Stimulated activated CD8-positive, alpha-beta memory T cell treated with anti-CD3 and anti-CD28 coated beads, Interleukin-15, amount 100 ng/mL, for 1 hour (primary cell): ENCODE measurements at regions not wholly inside any gene's neighbourhood (a gene's known extent, or its start where the extent isn't known, plus 50 kb on each side); places are given as distances from the start of the nearest gene placed in this dataset.
"Not testable (repeated sequence)": the region's sequence is repeated elsewhere in the genome, so short reads cannot be mapped to it uniquely, and the experiment has no call there.

Experiments
- DNase-seq: peaks from one replicate; pipeline ENCODE4 v3.0.0-alpha.2; 2020; ENCODE audit warnings: low read depth

DNA sequence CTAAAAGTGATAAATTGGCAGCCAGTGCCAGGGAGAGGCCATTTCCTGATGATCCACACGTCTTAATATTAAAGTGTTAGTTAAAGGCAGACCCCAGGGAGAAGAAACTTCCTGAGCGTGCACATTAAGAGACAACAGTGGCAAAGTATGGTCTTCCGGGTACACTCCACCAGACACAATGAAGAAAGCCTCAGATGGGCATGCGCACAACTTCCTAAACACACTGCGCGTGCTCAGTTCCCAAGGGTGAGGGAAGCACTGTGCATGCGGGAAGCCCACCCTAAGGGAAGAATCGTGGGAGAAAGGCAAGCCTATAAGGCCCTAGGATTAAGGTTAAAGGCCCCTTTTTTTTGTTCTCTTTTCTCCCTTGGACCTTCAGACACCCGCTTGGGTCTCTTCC is 140.7 kb upstream of the CDKN3 start:
- DNase-seq: no peak

DNA sequence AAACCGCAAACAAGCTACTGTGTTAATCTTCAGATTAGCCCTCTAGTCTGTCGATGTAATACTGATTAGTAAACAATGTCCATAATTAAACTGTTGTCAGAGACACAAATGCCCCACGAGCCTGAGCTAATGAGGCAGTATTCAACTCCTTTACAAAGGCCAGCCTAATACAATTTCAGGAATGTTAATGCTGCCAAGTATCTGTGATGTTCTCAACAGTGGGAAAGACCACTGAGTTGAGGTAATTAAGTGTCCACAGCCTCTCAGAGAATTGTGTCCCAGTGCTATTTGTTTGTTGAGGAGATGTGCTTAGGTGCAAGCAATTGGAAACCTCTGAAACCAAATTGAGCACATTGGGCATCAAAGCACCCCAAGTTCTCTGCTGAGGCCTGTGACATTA is 139.4 kb upstream of the CDKN3 start:
- no peak for DNase-seq

GRCh38 chr14:54258382-54258781 is 138.4 kb upstream of the CDKN3 start:
- no peak for DNase-seq

DNA sequence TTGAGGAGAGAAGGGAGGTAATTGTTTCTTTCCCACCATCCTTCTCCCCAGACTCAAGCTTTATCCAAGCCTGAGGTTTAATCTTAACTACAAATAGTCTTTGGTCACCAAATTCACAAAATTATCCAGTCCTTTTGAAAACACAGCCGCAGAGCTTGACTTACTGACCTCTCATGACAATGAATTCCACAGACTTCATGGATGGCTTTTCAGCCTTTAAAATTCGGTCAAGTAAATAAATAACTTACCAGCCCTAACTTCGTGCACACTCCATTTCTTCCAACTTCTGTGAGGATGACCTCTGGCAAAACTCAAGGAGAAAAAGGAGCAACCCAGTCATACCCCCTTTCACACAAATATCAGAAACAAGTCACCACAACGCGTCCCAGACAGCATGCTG is 137.0 kb upstream of the CDKN3 start:
- no peak for DNase-seq

DNA sequence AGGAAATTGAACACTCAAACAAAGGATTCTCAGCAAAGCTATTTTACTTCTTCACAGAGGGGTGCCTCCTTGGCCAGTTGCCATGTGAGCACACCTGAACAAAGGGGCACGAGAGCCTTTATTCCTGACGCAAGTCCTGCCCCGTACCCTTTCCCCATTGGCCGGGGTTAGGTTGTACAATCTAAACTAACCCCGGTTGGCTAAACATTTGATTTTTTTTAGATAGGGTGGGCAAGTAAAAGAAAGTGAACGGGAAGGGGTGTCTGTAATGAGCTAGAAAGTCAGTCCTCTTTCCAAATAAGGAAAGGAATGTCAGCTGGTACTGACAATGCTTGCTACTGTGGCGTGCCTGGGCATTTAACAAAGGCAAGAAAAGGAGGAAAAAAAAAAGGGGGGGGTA is 135.5 kb upstream of the CDKN3 start:
- no peak for DNase-seq

DNA sequence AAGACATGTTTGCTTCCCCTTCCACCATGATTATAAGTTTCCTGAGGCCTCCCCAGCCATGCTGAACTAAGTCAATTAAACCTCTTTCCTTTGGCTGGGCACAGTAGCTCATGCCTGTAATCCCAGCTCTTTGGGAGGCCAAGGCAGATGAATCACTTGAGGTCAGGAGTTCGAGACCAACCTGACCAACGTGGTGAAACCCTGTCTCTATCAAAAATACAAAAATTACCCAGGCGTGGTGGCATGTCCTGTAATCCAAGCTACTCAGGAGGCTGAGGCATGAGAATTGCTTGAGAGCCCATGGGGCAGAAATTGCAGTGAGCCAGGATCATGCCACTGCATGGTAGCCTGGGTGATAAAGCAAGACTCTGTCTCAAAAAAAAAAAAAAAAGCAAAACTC is 130.2 kb upstream of the CDKN3 start:
- DNase-seq: not testable (repeated sequence)

DNA sequence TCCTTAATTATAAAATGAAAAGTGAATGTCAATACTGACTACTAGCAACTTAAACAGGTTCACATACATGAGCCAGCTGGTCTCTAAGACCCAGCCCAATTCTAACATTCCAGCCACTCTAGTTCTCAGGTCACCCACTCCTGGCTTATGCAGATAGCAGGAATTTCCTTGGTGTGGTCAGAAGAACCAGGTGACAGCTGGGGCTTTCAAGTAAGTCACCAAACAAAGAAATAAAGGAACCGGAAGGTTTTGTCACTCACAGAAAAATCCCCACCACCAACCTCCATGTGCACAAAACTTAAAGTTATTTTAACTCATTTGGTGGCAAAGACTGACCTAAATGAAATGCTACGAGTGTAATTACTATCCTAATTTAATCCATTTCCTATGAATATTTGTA is 129.6 kb upstream of the CDKN3 start:
- DNase-seq: no peak

- DNase-seq: no peak
Observed at GRCh38 chr14:54275997-54276725, 120.6 kb upstream of the CDKN3 start.

- no peak for DNase-seq
Observed at GRCh38 chr14:54278087-54278486, 118.7 kb upstream of the CDKN3 start.

GRCh38 chr14:54278665-54279295 is 118.0 kb upstream of the CDKN3 start:
- DNase-seq: no peak

DNA sequence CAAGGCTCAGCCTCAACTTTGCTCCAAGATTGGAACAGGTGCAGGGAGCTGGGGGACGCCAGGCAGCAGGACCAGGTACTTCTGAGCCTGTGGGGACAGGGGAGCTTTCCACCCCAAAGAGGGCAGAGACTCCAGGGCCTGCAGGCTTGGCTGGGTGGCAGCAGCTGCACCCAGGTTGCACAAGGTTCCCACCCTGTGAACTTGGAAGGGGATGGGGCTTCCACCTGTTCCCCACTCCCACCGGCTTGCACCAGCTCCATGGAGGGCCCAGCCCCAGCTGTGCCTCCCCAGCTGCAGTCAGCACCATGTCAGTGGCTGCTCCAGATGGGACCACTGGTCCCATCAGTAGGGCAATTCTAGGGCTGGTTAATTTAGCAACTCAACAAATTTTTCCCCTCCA is 114.0 kb upstream of the CDKN3 start:
- no peak for DNase-seq

- no peak for DNase-seq
Observed at GRCh38 chr14:54285030-54285429, 111.8 kb upstream of the CDKN3 start.

DNA sequence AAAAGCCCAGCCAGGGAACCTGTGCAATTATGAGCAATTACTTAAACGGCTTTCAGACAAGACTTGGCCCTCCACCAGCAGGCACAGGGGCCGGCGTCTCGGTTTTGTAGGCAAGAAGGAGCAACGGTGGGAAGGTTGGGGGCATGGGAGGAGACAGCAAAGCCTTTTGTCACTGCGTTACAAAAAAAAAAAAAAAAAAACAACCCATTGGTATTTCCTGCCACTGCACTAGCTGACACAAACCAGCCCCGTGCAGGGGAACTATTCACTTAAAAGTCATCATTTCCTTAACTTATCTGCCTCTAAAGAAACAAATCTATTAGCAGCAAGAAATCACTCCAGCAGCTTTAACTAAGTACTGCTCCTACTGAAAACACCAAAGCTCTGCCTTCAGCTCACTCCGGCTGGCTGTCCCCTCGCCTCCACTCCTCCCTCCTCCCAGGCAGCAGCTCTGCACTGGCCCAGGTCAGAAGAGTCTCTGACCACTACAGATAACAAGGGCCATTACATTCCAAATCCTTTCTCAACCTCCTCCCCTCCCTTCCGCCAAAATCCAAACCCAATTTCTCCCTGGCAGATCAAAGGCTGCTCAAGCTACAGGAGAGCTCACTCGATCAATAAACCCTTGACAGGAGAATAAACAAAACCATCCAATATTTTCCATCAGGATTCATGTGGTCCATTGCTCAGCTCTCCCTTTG is 105.2 kb upstream of the CDKN3 start:
- DNase-seq: no peak

DNA sequence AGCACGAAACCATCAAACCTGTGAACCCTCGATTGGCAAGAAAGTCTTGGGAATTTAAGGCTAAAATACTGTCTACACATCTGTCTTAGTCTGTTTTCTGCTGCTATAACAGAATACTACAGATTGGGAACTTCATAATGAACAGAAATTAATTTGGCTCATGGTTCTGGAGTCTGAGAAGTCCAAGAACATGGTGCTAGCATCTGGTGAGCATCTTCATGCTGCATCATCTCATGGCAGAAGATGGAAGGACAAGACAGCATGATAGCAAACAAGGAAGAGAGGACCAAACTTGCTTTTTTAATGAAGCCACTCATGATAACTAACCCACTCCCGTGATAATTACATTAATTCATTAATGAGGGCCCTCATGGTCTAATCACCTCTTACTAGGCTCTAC is 102.0 kb upstream of the CDKN3 start:
- DNase-seq: no peak

DNA sequence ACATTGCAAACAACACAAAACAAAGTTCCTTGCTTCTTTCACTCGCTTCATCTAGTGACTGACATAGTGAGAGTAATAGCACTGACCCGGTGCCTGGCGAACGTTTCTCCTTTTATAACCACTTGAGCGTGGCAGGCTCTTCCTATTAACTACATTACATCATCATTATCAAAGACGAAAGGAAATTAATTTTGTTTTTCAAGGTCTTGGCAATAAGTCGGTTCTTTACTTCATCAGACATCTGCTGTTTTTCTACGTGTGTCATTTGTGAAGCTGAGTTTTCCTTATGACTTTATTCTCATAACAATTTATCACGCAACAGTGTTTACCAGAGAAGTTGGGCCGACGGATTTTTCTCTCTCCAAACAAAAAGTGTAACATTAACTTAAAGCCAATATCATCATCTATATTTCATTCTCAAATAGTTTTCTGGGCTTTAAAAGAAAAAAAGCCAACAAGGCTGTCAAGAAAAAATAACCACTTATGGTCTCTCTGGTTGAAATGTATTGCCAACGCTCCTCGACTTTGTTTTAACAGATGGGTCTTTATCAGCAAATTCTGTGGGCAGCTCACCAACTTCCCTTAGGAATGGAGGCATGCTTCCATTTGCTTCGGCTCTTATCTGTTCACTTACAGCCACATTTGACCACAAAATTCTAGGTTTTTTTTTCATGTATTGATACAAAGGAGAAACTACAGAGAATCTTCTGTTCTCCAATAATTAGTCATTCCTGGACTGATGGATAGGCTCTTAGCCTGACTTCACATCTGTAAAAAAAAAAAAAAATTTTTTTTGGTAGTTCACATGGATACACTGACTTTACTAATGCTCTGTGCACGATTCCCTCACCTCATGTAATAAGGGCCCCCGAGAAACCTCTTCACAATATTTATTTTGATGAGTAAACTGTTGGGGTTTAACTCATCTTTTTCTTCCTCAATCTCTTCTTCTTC is 97.1 kb upstream of the CDKN3 start:
- no peak for DNase-seq

- DNase-seq: no peak
Observed at GRCh38 chr14:54300881-54301280, 95.9 kb upstream of the CDKN3 start.

- no peak for DNase-seq
Observed at GRCh38 chr14:54301359-54301758, 95.4 kb upstream of the CDKN3 start.

DNA sequence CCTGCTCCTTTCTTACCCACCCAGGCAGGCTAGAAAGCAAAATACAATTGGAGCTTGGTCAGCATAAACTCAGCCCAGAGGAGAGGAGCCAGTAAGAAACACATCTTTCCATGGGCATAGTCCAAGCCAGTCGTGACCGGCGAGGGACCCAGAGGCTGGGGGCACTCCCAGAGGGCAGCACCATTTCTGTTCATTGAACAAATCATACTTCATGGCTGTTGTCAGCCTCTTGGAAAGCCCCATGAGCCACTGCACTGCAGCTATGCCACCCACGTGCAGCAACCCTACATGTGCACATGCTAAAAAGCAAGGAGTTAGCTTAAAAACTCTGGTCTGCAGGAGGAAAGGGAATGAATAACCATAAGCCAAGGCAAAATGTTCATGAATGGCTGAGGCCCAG is 90.0 kb upstream of the CDKN3 start:
- DNase-seq: no peak

- DNase-seq: no peak
Observed at GRCh38 chr14:54309615-54310014, 87.2 kb upstream of the CDKN3 start.

DNA sequence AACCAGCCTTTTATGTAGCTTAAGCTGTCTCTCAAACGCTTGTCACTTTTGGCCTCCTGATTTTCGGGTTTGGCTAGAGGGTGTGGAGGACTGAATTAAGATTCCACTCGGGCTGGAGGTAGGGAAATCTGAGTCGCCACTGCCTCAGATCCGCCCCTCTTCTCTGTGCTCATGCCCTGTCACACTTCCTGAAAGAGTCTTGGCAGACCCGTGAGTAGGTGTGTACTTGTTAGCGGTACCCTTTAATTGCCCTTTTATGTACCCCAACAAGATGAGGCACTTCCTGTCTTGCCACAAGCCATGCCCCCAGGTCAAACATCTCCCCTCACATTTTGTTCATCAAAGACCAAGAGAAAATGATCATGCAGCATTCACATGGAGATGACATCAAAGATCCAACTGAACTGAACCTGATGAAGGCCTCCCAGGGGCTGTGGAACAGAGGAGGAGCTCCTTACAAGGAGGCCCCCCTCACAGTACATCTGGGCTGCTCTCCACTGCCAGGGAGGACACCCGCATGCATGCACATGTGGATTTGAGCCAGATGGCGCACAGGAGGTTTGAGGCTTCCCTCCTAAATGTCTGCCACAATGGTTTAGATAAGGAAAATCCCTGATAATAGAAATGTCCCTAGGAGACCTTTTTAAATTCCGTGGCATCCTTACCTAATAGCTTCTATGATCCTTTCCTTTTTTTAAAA is 86.5 kb upstream of the CDKN3 start:
- no peak for DNase-seq

DNA sequence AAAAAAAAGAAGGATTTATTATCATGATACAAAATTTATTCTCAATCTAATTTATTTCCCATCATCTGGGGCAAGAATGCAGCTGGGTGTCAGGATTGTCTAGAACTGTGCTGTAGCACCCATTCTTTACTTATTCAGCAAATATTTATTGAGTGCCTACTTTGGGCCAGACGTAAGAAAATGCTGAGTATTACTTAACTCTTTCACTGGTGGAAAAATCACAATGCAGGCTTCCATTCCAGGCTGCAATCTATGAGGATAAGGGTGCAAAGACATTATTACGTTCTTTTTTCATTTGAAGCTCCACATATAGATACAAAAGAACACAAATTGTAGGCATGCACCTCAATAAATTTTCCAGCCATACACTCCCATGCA is 86.0 kb upstream of the CDKN3 start:
- no peak for DNase-seq
